ENCODE measurements at regions not wholly inside any gene's neighbourhood (a gene's known extent, or its start where the extent isn't known, plus 50 kb on each side); places are given as distances from the start of the nearest gene placed in this dataset.

GRCh38 chr6:14328163-14328562 lies 210.6 kb downstream of the CD83 start:
- no peak overlapping the region for H3K4me3 ChIP-seq
- no peaks in the 10 kb centered on the region for H3K27me3 ChIP-seq
- intact Hi-C loops (cut with DNase I), result no loop called here
- H3K9me3 ChIP-seq, result no peaks in the 10 kb centered on the region
- no peaks in the 10 kb centered on the region for H3K36me3 ChIP-seq (replicated peaks in 1 of 2; ENCODE audit: insufficient read depth in 1 of 2, low read depth in 2 of 2)
- 86 to 88% methylated on average over 9 of the region's 9 CpGs for WGBS, 2 donors
- TF ChIP-seq POLR2A (IDR thresholded peaks at IDR 0.05) (no peak), CTCF (IDR thresholded peaks at IDR 0.05) (no peak)
- H3K4me1 ChIP-seq, result peaks cover 5% of the 10 kb centered on the region
- no peak overlapping the region for H3K27ac ChIP-seq
- DNase-seq, result no peak
- ATAC-seq, result no peak

GRCh38 chr6:14333556-14334305 lies 216.2 kb downstream of the CD83 start:
- intact Hi-C loops (cut with DNase I), result no loop called here
- H3K4me1 ChIP-seq, result peaks cover 5% of the 10 kb centered on the region
- no peaks in the 10 kb centered on the region for H3K27me3 ChIP-seq
- TF ChIP-seq POLR2A (IDR thresholded peaks at IDR 0.05) (no peak), CTCF (IDR thresholded peaks at IDR 0.05) (no peak)
- ATAC-seq (no peak), DNase-seq (no peak)
- 35 to 46% methylated on average over 5 of the region's 5 CpGs for WGBS, 2 donors
- H3K9me3 ChIP-seq, result no peaks in the 10 kb centered on the region
- H3K36me3 ChIP-seq (replicated peaks in 1 of 2; ENCODE audit: insufficient read depth in 1 of 2, low read depth in 2 of 2), result no peaks in the 10 kb centered on the region
- no peak overlapping the region for H3K4me3 ChIP-seq
- no peak overlapping the region for H3K27ac ChIP-seq

GRCh38 chr6:14335071-14335470 lies 217.5 kb downstream of the CD83 start:
- ATAC-seq (no peak), DNase-seq (no peak)
- Histone ChIP-seq H3K4me1 (peaks cover 5% of the 10 kb centered on the region), H3K27ac (no peak overlapping the region), H3K9me3 (no peaks in the 10 kb centered on the region), H3K27me3 (no peaks in the 10 kb centered on the region), H3K4me3 (no peak overlapping the region), H3K36me3 (replicated peaks in 1 of 2; ENCODE audit: insufficient read depth in 1 of 2, low read depth in 2 of 2) (no peaks in the 10 kb centered on the region)
- 48 to 56% methylated on average over 2 of the region's 2 CpGs for WGBS, 2 donors
- intact Hi-C loops (cut with DNase I), result no loop called here
- TF ChIP-seq CTCF (IDR thresholded peaks at IDR 0.05), result no peak
- TF ChIP-seq POLR2A (IDR thresholded peaks at IDR 0.05), result no peak

GRCh38 chr6:14337152-14337551 lies 219.6 kb downstream of the CD83 start:
- 85 to 91% methylated on average over 3 of the region's 3 CpGs for WGBS, 2 donors
- H3K4me3 ChIP-seq, result no peak overlapping the region
- no peaks in the 10 kb centered on the region for H3K27me3 ChIP-seq
- H3K36me3 ChIP-seq (replicated peaks in 1 of 2; ENCODE audit: insufficient read depth in 1 of 2, low read depth in 2 of 2), result no peaks in the 10 kb centered on the region
- no peak for TF ChIP-seq POLR2A (IDR thresholded peaks at IDR 0.05)
- no peak for TF ChIP-seq CTCF (IDR thresholded peaks at IDR 0.05)
- no peaks in the 10 kb centered on the region for H3K4me1 ChIP-seq
- DNase-seq (no peak), ATAC-seq (no peak)
- H3K9me3 ChIP-seq, result no peaks in the 10 kb centered on the region
- intact Hi-C loops (cut with DNase I), result no loop called here
- H3K27ac ChIP-seq, result no peak overlapping the region

- H3K27ac ChIP-seq, result no peak overlapping the region
- H3K9me3 ChIP-seq, result no peaks in the 10 kb centered on the region
- TF ChIP-seq CTCF (IDR thresholded peaks at IDR 0.05), result no peak
- TF ChIP-seq POLR2A (IDR thresholded peaks at IDR 0.05), result no peak
- H3K27me3 ChIP-seq, result no peaks in the 10 kb centered on the region
- H3K36me3 ChIP-seq (replicated peaks in 1 of 2; ENCODE audit: insufficient read depth in 1 of 2, low read depth in 2 of 2), result no peaks in the 10 kb centered on the region
- ATAC-seq (no peak), DNase-seq (no peak)
- no peak overlapping the region for H3K4me3 ChIP-seq
- intact Hi-C loops (cut with DNase I), result no loop called here
- no peaks in the 10 kb centered on the region for H3K4me1 ChIP-seq
- WGBS, 2 donors, result 80 to 92% methylated on average over 1 of the region's 1 CpG
These were observed 221.6 kb downstream of the CD83 start for GRCh38 chr6:14339172-14339571.

Data from body of pancreas (tissue), 4 donors.